Liver (tissue), 6 donors: ENCODE measurements at regions not wholly inside any gene's neighbourhood (a gene's known extent, or its start where the extent isn't known, plus 50 kb on each side); places are given as distances from the start of the nearest gene placed in this dataset.
"Not testable (repeated sequence)": the region's sequence is repeated elsewhere in the genome, so short reads cannot be mapped to it uniquely, and the experiment has no call there.

Experiments used
- DNase-seq: peaks from one replicate; pipeline ENCODE4 v3.0.0-alpha.2; 2017; ENCODE audit warnings: low spot score
- H3K27ac ChIP-seq, 2 donors: one replicate each; pipeline ENCODE4 v1.7.0; 2013; ENCODE audit warnings: inconsistent platforms in 2 of 2, low read length in 2 of 2, control low read depth in 1 of 2, low read depth in 1 of 2, mild to moderate bottlenecking in 1 of 2
- H3K27me3 ChIP-seq, 4 donors: one replicate each; pipeline versions ENCODE4 v1.6.1 to v1.7.0; 2013; ENCODE audit warnings: low read length in 3 of 4, inconsistent platforms in 1 of 4, mild to moderate bottlenecking in 1 of 4, moderate library complexity in 1 of 4; ENCODE audit not compliant: control insufficient read depth in 4 of 4, insufficient read depth in 4 of 4
- H3K36me3 ChIP-seq, 4 donors: one replicate each; pipeline versions ENCODE4 v1.6.1 to v1.7.0; 2013; ENCODE audit warnings: low read length in 3 of 4, mild to moderate bottlenecking in 3 of 4, low read depth in 1 of 4, moderate library complexity in 1 of 4; ENCODE audit not compliant: control insufficient read depth in 4 of 4, insufficient read depth in 3 of 4
- H3K4me1 ChIP-seq, 4 donors: one replicate each; pipeline versions ENCODE4 v1.6.1 to v1.7.0; 2013; ENCODE audit warnings: low read length in 3 of 4, mild to moderate bottlenecking in 3 of 4, moderate library complexity in 1 of 4; ENCODE audit not compliant: control insufficient read depth in 4 of 4, insufficient read depth in 4 of 4
- H3K4me3 ChIP-seq, 3 donors: one replicate each; pipeline versions ENCODE4 v1.6.1 to v1.7.0; 2013; ENCODE audit warnings: low read length in 3 of 3, control low read depth in 1 of 3, low read depth in 1 of 3, mild to moderate bottlenecking in 1 of 3
- H3K9ac ChIP-seq, 2 donors: one replicate each; pipeline ENCODE4 v1.7.0; 2013; ENCODE audit warnings: low read length in 2 of 2, mild to moderate bottlenecking in 2 of 2, moderate library complexity in 2 of 2, control low read depth in 1 of 2, low read depth in 1 of 2
- H3K9me3 ChIP-seq, 4 donors: one replicate each; pipeline versions ENCODE4 v1.6.1 to v1.7.0; 2013; ENCODE audit warnings: low read length in 3 of 4; ENCODE audit not compliant: control insufficient read depth in 4 of 4
- WGBS: extraction: QIAGEN DNeasy Blood & Tissue Kit; methylation state at CpG from one replicate; pipeline ENCODE4 v1.1.7; 2013; 5-methylcytosine and 5-hydroxymethylcytosine counted together
- donor health status: healthy.
- donor health status: healthy.
- donor health status: healthy.

DNA sequence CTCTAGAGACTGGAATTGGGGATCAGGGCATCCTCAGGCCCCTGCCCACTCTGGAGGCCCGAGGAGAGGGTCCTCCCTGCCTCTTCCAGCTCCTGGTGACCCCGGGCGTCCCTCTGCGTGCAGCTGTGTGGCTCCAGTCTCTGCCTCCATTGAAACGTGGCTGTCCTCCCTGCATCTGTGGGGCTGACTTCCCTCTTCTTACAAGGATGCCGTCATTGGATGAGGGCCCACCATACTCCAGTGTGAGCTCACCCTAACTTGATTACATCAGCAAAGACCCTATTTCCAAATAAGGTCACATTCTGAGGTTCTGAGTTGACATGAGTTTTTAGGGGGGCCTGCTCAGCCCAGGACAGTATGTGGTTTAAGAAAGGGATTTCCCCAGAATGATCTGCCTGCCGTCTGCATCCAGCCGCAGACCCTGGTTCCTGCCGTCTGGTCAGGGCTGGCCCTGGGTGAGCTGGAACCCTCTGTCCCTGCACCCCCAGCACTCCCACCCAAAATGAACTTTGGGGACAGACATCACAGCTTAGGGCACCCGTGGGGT lies 4437.7 kb upstream of the TPTE start:
- H3K9me3 ChIP-seq, H3K4me3 ChIP-seq, H3K36me3 ChIP-seq, H3K27ac ChIP-seq, H3K27me3 ChIP-seq, DNase-seq, H3K4me1 ChIP-seq, H3K9ac ChIP-seq: not testable (repeated sequence)
- no CpG with 5 or more reads among the region's 10 CpGs for WGBS

DNA sequence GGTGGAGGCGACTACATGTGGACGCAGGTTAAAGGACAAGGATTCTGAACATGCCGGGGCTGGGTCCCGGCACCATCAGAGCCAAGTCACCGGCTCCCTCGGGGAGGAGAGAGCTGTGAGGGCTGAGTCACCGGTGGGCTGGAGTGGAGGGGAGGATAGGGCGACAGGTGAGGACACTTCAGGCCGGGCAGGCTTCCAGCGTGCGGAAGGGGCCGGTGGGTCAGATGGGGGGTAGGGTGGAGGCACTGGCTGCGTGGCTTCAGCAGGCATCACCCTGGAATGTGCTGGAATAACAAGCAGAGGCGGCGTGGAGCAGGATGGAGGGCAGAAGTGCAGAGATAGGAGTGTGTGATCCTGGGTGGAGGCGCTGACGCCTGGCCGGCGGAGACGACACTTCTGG lies 4435.3 kb upstream of the TPTE start:
- not testable (repeated sequence) for H3K4me3 ChIP-seq
- WGBS: 87% methylated on average over 4 of the region's 20 CpGs

DNA sequence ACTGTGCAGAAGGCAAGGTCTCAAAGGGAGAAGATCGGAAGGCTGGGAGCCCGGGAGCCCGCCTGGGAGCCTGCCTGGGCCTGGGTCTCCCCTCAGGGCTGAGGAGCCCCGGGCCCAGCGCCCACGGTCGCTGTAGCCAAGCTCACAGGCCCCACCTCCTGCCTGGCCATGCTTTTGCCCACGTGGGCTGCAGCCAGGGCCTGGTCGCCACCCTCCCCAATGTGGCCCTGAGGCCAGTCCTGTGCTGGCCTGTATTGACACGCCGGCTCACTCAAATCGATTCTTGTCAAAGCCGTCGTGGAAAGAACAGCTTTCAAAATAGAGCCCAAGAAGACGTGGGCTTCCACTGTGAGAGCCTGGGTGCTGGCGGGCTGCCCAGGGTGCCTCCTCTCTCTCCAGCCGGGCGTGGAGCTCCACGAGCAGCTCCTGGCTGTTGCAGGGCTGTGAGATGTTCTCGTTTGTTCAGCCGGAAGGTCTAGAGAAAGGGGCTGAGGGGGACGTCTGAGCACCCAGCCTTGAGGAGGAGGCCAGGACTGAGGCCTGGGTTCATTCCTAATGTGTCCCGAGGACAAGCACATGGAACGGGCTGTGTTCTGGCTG lies 4433.7 kb upstream of the TPTE start:
- DNase-seq, H3K9ac ChIP-seq, H3K36me3 ChIP-seq, H3K27me3 ChIP-seq, H3K4me3 ChIP-seq, H3K9me3 ChIP-seq, H3K4me1 ChIP-seq, H3K27ac ChIP-seq: not testable (repeated sequence)
- WGBS: no CpG with 5 or more reads among the region's 24 CpGs

More for the DNA sequence above, 4435.3 kb upstream of the TPTE start:
- not testable (repeated sequence) for DNase-seq, H3K9me3 ChIP-seq, H3K27me3 ChIP-seq, H3K36me3 ChIP-seq, H3K27ac ChIP-seq, H3K9ac ChIP-seq, H3K4me1 ChIP-seq

DNA sequence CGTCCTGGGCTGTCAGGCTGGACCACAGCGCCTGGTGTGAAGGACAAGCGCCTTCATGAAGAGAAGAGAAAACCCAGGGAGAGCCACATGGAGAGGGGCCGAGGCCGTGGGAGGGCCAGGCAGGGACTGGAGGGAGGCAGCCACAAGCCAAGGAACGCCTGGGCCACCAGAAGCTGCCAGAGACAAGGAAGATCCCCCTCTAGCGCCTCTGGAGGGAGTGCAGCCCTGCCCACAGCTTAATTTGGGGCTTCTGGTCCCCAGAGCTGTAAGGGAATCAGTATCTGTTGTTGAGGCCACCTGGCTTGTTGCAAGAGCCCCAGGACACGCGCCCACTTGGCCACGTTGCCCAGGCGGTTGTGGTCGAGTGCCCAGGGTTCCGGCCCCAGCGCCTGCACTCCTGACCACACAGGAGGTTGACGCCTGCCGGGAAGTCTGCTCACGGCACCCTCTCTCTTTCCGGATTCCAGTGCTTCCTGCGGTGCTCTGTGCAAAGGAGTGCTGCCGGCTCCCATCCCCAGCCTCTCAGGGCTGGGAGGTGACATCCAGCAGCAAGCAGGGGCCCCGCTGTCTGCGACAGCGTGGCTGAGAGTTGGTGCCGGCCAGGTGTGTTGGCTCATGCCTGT lies 4431.0 kb upstream of the TPTE start:
- H3K27me3 ChIP-seq, H3K4me1 ChIP-seq, H3K9me3 ChIP-seq, DNase-seq, H3K4me3 ChIP-seq, H3K27ac ChIP-seq, H3K9ac ChIP-seq, H3K36me3 ChIP-seq: not testable (repeated sequence)
- WGBS: no CpG with 5 or more reads among the region's 24 CpGs

DNA sequence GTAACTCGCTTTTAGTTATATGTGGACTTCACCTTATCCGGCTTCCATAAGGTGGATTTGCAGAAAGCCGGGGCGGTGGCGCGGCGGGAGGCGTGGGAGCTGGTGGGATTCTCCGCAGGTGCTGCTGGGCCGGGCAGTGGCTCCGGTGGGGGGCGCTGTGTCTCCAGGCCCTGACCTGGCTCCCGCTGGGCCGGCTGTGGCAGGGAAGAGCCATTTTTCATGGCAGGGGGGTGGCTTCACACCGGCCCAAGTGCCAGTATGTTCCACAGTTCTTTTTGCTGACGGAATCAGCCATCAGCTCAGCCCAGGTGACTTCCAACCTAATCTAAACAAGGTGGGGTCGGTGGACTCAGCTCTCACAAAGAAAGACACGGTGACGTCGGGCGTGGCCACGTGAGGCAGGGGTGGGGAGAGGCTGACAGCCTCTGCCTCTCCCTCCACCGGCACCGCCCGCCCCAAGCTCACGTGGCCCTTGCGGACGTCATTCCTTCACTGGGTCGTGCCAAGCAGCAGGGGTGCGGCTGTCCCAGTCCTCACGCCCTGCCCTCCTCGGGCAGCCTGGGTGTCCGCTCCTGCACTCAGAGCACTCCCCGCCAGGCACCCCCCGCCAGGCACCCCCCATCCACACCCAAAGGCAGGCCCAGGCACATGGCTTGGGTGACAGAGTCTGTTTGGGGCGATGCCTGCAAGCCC lies 4429.9 kb upstream of the TPTE start:
- not testable (repeated sequence) for H3K27me3 ChIP-seq, H3K9me3 ChIP-seq, H3K36me3 ChIP-seq, H3K9ac ChIP-seq, DNase-seq, H3K4me1 ChIP-seq, H3K4me3 ChIP-seq, H3K27ac ChIP-seq
- WGBS: no CpG with 5 or more reads among the region's 36 CpGs

DNA sequence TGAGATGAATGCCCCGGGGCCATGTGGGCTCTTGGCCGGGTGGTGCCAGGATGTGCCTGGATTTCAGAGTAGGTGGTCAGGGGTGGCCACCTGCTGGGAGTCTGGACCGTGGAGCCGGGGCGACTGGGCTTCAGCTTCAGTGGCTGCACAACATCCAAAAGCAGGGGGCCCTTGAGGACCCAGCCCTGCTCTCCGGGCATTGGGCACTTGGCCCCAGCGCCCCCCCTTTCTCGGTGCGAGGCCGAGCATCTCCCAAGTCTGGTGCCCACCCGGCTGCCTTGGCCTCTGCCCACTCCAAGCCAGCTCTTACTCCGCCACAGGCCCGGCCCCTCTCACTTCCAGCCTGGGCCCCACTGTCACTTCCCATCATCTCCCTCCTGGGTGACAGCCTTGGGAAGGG lies 4429.0 kb upstream of the TPTE start:
- DNase-seq, H3K9ac ChIP-seq, H3K27ac ChIP-seq: not testable (repeated sequence)

DNA sequence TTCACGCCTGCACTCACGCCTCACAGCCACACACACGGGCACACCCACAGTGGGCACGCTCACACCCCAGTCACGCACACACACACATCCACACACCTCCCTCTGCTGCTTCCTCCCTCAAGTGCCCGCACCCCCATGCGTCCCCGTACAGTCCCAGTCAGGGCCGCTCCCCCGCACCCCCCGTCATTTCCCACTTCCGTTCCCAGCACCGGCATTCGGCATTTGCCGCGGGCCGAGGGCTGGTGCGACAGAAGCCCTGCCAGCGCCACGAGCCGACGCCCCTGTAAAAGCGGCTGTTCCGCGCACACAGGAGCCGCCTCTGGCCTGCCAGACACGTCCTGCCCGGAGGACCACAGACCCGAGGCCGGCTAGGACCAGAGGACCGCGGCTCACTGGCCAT lies 4428.0 kb upstream of the TPTE start:
- DNase-seq: not testable (repeated sequence)

More for the DNA sequence above, 4429.0 kb upstream of the TPTE start:
- H3K36me3 ChIP-seq, H3K4me3 ChIP-seq, H3K9me3 ChIP-seq, H3K27me3 ChIP-seq, H3K4me1 ChIP-seq: not testable (repeated sequence)
- WGBS: no CpG with 5 or more reads among the region's 13 CpGs

DNA sequence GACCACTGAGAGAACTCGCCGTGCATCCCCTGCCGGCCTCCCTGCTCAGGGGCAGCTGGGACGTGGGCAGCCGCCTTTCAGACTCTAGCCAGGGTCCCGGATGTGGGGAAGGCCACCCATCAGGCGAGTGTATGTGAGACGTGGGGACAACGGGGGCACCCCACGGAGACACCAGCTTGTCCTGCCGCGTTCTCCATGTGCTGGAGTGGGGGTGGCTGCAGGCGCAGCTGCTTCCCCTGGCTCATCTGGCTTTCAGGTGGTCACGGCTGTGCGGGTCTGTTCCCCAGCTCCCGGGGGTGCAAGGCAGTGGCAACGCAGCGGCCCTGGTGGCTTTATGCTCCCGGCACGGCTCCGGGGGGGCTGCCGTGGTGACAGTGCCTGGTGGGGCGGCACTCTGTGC lies 4427.5 kb upstream of the TPTE start:
- not testable (repeated sequence) for H3K4me3 ChIP-seq, H3K9ac ChIP-seq, H3K36me3 ChIP-seq, H3K27me3 ChIP-seq, H3K27ac ChIP-seq, H3K4me1 ChIP-seq, H3K9me3 ChIP-seq, DNase-seq
- 97% methylated on average over 7 of the region's 23 CpGs for WGBS

More for the DNA sequence above, 4428.0 kb upstream of the TPTE start:
- not testable (repeated sequence) for H3K36me3 ChIP-seq, H3K27ac ChIP-seq, H3K9ac ChIP-seq, H3K4me1 ChIP-seq, H3K27me3 ChIP-seq, H3K4me3 ChIP-seq, H3K9me3 ChIP-seq
- 83% methylated on average over 13 of the region's 32 CpGs for WGBS
